NT2/D1 (cell line): ENCODE measurements at regions not wholly inside any gene's neighbourhood (a gene's known extent, or its start where the extent isn't known, plus 50 kb on each side); places are given as distances from the start of the nearest gene placed in this dataset.
"Not testable (repeated sequence)": the region's sequence is repeated elsewhere in the genome, so short reads cannot be mapped to it uniquely, and the experiment has no call there.

Experiments used
- DNase-seq: peaks from one replicate; pipeline ENCODE4 v3.0.0-alpha.2; 2011; ENCODE audit warnings: low read depth, low spot score
- H3K27me3 ChIP-seq: 2 replicates; pipeline ENCODE4 v1.6.0; 2011; ENCODE audit warnings: mild to moderate bottlenecking; ENCODE audit not compliant: insufficient read length, insufficient read depth
- H3K36me3 ChIP-seq: 2 replicates; pipeline ENCODE4 v1.6.1; 2011; ENCODE audit warnings: mild to moderate bottlenecking, low read length, mixed read lengths; ENCODE audit not compliant: insufficient read depth, insufficient read length
- H3K4me1 ChIP-seq: 2 replicates; pipeline ENCODE4 v1.5.1; 2011; ENCODE audit not compliant: insufficient read depth, insufficient read length
- H3K4me3 ChIP-seq: 2 replicates; pipeline ENCODE4 v1.5.1; 2011; ENCODE audit warnings: low read depth; ENCODE audit not compliant: insufficient read length
- H3K9ac ChIP-seq: 2 replicates; pipeline ENCODE4 v1.6.0; 2011; ENCODE audit warnings: low read depth; ENCODE audit not compliant: insufficient read length
- H3K9me3 ChIP-seq: 2 replicates; pipeline ENCODE4 v1.5.1; 2011; ENCODE audit warnings: mild to moderate bottlenecking, low read length; ENCODE audit not compliant: insufficient read depth
- ZNF274 ChIP-seq: IDR thresholded peaks from 2 replicates; pipeline ENCODE4 v1.6.1; 2011; ENCODE audit warnings: mild to moderate bottlenecking, low read depth, low read length

- H3K9ac ChIP-seq, H3K4me3 ChIP-seq, H3K36me3 ChIP-seq, DNase-seq, H3K4me1 ChIP-seq, H3K27me3 ChIP-seq: not testable (repeated sequence)
- H3K9me3 ChIP-seq = peaks cover 17% of the 10 kb centered on the region
Observed at GRCh38 chrY:11643549-11643948, 1057.5 kb upstream of the USP9Y start.

GRCh38 chrY:11668221-11668620 lies 1032.8 kb upstream of the USP9Y start:
- Histone ChIP-seq H3K9me3 (peaks cover 14% of the 10 kb centered on the region; the same call in 1 of the 2 replicates), H3K36me3 (no peaks in the 10 kb centered on the region), H3K27me3 (no peaks in the 10 kb centered on the region), H3K4me1 (no peaks in the 10 kb centered on the region), H3K4me3 (no peak overlapping the region), H3K9ac (no peak overlapping the region)
- no peak for TF ChIP-seq ZNF274
- peak; percentile 1 for DNase-seq
